HG03139 (cell line): ENCODE measurements at regions not wholly inside any gene's neighbourhood (a gene's known extent, or its start where the extent isn't known, plus 50 kb on each side); places are given as distances from the start of the nearest gene placed in this dataset.

Source experiments
- ATAC-seq: cut with Tn5 transposase; IDR thresholded peaks from one replicate; pipeline ENCODE4 v1.9.1; 2021; ENCODE audit not compliant: unreplicated experiment

DNA sequence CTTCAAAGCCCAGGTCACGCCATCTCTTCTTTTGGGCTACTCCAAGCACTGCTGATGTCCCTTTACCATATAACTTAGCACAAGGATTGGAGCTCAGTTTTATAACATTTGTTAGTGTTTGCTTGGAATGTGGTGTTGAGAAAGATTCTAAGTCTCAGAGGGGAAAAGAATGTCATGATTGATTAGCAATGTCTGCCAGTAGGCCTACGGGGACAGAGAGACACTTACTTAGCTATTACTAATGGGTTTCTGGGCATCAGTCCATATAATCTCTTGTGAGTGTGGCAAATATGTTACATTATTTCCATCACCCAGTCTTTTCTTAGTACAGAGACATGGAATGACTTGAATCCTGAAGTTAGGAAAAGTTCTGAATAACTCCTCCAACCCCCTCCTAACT, 75.4 kb upstream of the FSHB start:
- no peak for ATAC-seq

DNA sequence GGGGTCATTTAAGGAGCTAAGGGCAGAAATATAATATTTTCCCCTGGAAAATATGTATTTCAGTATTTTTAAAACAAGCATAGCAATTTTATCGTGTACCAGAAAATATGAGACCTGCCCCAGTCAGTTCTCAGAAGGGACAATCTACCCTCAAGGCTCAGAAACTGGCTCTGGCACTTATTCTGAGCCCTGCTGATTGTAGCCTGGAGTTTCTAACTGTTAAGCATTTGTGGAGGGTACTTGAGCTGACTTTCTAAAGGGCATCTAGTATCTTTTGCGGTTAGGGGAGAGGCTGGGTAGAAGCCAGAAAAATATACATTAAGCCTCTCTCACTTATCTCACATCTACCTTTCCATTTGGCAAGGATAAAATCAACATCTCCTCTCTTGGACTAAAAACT, 71.3 kb upstream of the FSHB start:
- ATAC-seq = no peak

- no peak for ATAC-seq
Measured at GRCh38 chr11:30165652-30166051, 65.2 kb upstream of the FSHB start.

DNA sequence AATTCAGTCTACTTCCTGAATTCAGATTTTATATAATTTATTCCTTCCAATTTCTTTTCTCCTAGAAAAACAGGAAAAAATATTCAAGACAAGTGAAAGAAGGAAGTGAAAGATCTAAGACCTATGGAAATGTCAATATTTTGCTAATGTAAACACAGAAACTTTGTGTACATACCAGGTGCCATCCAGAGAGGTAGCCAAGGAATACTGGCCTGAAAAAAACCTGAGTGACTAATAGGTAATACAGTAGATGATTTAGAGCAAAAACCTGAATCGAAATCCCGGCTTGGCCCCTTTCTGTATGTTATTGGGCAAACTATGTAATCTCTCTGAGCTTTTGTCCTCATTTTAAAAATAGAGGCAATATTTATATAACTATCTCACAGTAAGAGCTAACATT, 59.2 kb upstream of the FSHB start:
- ATAC-seq = no peak

- no peak for ATAC-seq
Measured at GRCh38 chr11:30172158-30172557, 58.7 kb upstream of the FSHB start.

- ATAC-seq = no peak
Measured at GRCh38 chr11:30172883-30173311, 57.9 kb upstream of the FSHB start.

GRCh38 chr11:30174265-30175020, 56.4 kb upstream of the FSHB start:
- ATAC-seq = no peak
